NCI-H510A treated with DMSO at 0.1 percent for 48 hours (cell line): ENCODE measurements at regions not wholly inside any gene's neighbourhood (a gene's known extent, or its start where the extent isn't known, plus 50 kb on each side); places are given as distances from the start of the nearest gene placed in this dataset.
A peak's percentile ranks its signal among the peaks of the same experiment; 100 is the strongest.
"Not testable (repeated sequence)": the region's sequence is repeated elsewhere in the genome, so short reads cannot be mapped to it uniquely, and the experiment has no call there.

Experiments
- DNase-seq: peaks from one replicate; lab custom pipeline; 2025; lab: John Stamatoyannopoulos, UW

GRCh38 chr1:148264374-148265276, 112.5 kb upstream of the NBPF11 start:
- peak; percentile 42 for DNase-seq

GRCh38 chr1:148263906-148264255, 111.8 kb upstream of the NBPF11 start:
- DNase-seq, result peak; percentile 67

- peak; percentile 80 for DNase-seq
Measured at GRCh38 chr1:148263128-148263905, 111.2 kb upstream of the NBPF11 start.

- DNase-seq, result not testable (repeated sequence)
Measured at GRCh38 chr1:148261684-148262083, 109.6 kb upstream of the NBPF11 start.

- not testable (repeated sequence) for DNase-seq
Measured at GRCh38 chr1:148257886-148258285, 105.8 kb upstream of the NBPF11 start.

- peak; percentile 6 for DNase-seq
Measured at GRCh38 chr1:148254611-148255429, 102.7 kb upstream of the NBPF11 start.

GRCh38 chr1:148253808-148254207, 101.7 kb upstream of the NBPF11 start:
- not testable (repeated sequence) for DNase-seq

- DNase-seq, result not testable (repeated sequence)
Measured at GRCh38 chr1:148248798-148249197, 96.7 kb upstream of the NBPF11 start.

- DNase-seq, result not testable (repeated sequence)
Measured at GRCh38 chr1:148246258-148246861, 94.3 kb upstream of the NBPF11 start.

- not testable (repeated sequence) for DNase-seq
Measured at GRCh38 chr1:148245843-148246242, 93.8 kb upstream of the NBPF11 start.

GRCh38 chr1:148245443-148245842, 93.4 kb upstream of the NBPF11 start:
- DNase-seq, result not testable (repeated sequence)

- DNase-seq, result not testable (repeated sequence)
Measured at GRCh38 chr1:148233250-148233649, 81.2 kb upstream of the NBPF11 start.

- not testable (repeated sequence) for DNase-seq
Measured at GRCh38 chr1:148228846-148229245, 76.8 kb upstream of the NBPF11 start.

GRCh38 chr1:148222399-148223159, 70.5 kb upstream of the NBPF11 start:
- not testable (repeated sequence) for DNase-seq

GRCh38 chr1:148221593-148221992, 69.5 kb upstream of the NBPF11 start:
- DNase-seq, result not testable (repeated sequence)

GRCh38 chr1:148219229-148219628, 67.1 kb upstream of the NBPF11 start:
- DNase-seq, result not testable (repeated sequence)

GRCh38 chr1:148211191-148211590, 59.1 kb upstream of the NBPF11 start:
- DNase-seq, result not testable (repeated sequence)

- not testable (repeated sequence) for DNase-seq
Measured at GRCh38 chr1:148210624-148211023, 58.5 kb upstream of the NBPF11 start.

GRCh38 chr1:148210166-148210565, 58.1 kb upstream of the NBPF11 start:
- DNase-seq, result not testable (repeated sequence)

GRCh38 chr1:148202013-148202412, 49.9 kb upstream of the NBPF11 start:
- DNase-seq, result not testable (repeated sequence)
